ENCODE measurements at regions not wholly inside any gene's neighbourhood (a gene's known extent, or its start where the extent isn't known, plus 50 kb on each side); places are given as distances from the start of the nearest gene placed in this dataset.

DNA sequence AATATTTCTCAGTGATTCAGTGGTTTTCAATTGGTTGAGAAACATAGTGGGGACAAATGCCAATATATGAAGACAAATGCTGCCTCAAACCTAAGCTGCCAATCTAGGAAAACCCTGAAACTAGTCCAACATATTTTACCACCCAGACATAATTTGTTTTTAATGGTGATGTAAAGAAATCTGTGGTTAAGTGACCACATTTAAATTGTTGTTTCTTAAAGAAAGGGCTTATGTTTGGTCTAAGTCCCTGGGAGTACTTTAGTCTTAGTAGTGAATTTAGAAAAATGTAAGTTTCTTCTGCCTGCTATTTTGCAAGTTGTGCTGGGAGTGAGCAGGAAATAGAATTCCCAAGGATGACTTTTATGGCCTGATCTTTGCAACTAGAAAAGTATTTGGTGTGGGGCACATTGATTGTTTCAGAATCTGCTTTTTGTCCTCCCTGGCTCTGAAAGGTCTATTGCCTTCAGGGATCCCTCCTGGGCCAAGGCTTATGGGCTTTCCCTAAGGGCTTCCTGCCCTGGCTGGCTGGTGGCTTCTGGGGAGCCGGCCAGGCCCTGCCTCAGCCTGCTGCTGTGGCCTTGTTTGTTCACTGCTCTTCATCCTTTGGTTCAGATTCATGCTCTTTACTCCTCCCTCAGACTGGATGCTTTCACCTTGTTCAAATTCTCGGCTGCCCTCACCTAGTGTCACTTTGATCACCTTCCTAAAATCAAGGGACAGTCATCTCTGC is 169.8 kb upstream of the JADE1 start:
- Mint-ChIP-seq H3K4me3 (no peak overlapping the region), H3K9me3 (no peaks in the 10 kb centered on the region)

GRCh38 chr4:128636906-128637305 is 172.6 kb upstream of the JADE1 start:
- H3K27ac Mint-ChIP-seq (ENCODE audit: unreplicated experiment): no peak overlapping the region
- no peak overlapping the region for H3K4me3 Mint-ChIP-seq
- no peak for DNase-seq (ENCODE audit: low read depth, low spot score)

More for the DNA sequence above, 169.8 kb upstream of the JADE1 start:
- no peaks in the 10 kb centered on the region for H3K36me3 Mint-ChIP-seq (ENCODE audit: low read depth)
- TF ChIP-seq CTCF (conservative IDR thresholded peaks at IDR 0.05): no peak
- no peak for DNase-seq (ENCODE audit: low read depth, low spot score)
- no peaks in the 10 kb centered on the region for H3K27me3 Mint-ChIP-seq (ENCODE audit: low read depth)
- no peak overlapping the region for H3K27ac Mint-ChIP-seq (ENCODE audit: unreplicated experiment)
- peaks cover 20% of the 10 kb centered on the region for H3K4me1 Mint-ChIP-seq

GRCh38 chr4:128635955-128636560 is 173.4 kb upstream of the JADE1 start:
- Mint-ChIP-seq H3K27ac (ENCODE audit: unreplicated experiment) (peak overlapping the region; percentile 86), H3K4me3 (no peak overlapping the region), H3K9me3 (no peaks in the 10 kb centered on the region), H3K27me3 (ENCODE audit: low read depth) (no peaks in the 10 kb centered on the region), H3K4me1 (peaks cover 21% of the 10 kb centered on the region), H3K36me3 (ENCODE audit: low read depth) (no peaks in the 10 kb centered on the region)
- no peak for DNase-seq (ENCODE audit: low read depth, low spot score)
- TF ChIP-seq CTCF (conservative IDR thresholded peaks at IDR 0.05): no peak

More at GRCh38 chr4:128636906-128637305, 172.6 kb upstream of the JADE1 start:
- Mint-ChIP-seq H3K27me3 (ENCODE audit: low read depth) (no peaks in the 10 kb centered on the region), H3K9me3 (no peaks in the 10 kb centered on the region), H3K4me1 (peaks cover 20% of the 10 kb centered on the region), H3K36me3 (ENCODE audit: low read depth) (no peaks in the 10 kb centered on the region)
- no peak for TF ChIP-seq CTCF (conservative IDR thresholded peaks at IDR 0.05)

- H3K4me1 Mint-ChIP-seq: peaks cover 23% of the 10 kb centered on the region
- H3K9me3 Mint-ChIP-seq: no peaks in the 10 kb centered on the region
- DNase-seq (ENCODE audit: low read depth, low spot score): no peak
- H3K4me3 Mint-ChIP-seq: no peak overlapping the region
- peak overlapping the region; percentile 86 for H3K27ac Mint-ChIP-seq (ENCODE audit: unreplicated experiment)
- TF ChIP-seq CTCF (conservative IDR thresholded peaks at IDR 0.05): no peak
- no peaks in the 10 kb centered on the region for H3K36me3 Mint-ChIP-seq (ENCODE audit: low read depth)
- no peaks in the 10 kb centered on the region for H3K27me3 Mint-ChIP-seq (ENCODE audit: low read depth)
These were observed 174.2 kb upstream of the JADE1 start for GRCh38 chr4:128635141-128635954.

DNA sequence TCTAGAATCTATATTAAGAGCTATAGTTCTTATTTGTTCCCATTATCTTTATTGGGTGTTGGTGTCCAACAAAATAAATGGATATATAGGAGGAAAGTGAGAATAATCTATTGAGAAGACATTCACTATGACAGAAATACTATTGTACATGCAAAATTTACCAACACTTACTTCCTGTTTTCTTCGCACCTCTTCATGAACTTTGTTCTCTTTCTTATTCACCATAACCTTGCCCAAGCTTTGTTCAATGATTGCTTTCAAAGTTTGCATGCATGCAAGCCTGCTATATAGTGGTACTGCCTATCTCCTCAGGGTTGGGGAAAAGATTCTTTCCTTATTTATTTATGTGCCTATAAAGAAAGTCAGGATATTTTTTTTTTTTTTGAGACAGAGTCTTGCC is 176.4 kb upstream of the JADE1 start:
- peaks cover 17% of the 10 kb centered on the region for H3K4me1 Mint-ChIP-seq
- no peaks in the 10 kb centered on the region for H3K9me3 Mint-ChIP-seq
- no peaks in the 10 kb centered on the region for H3K27me3 Mint-ChIP-seq (ENCODE audit: low read depth)
- H3K27ac Mint-ChIP-seq (ENCODE audit: unreplicated experiment): no peak overlapping the region
- TF ChIP-seq CTCF (conservative IDR thresholded peaks at IDR 0.05): no peak
- DNase-seq (ENCODE audit: low read depth, low spot score): no peak
- H3K36me3 Mint-ChIP-seq (ENCODE audit: low read depth): no peaks in the 10 kb centered on the region
- H3K4me3 Mint-ChIP-seq: no peak overlapping the region

Data from neural crest cell (in vitro differentiated cells).